Upper lobe of left lung (tissue), 6 donors: ENCODE measurements at regions not wholly inside any gene's neighbourhood (a gene's known extent, or its start where the extent isn't known, plus 50 kb on each side); places are given as distances from the start of the nearest gene placed in this dataset.

Experiments used
- ATAC-seq, 2 donors: fragments of 200-7000 bp; cut with Tn5 transposase; one replicate each; pipeline ENCODE4 v1.9.1; 2022; ENCODE audit warnings: mild to moderate bottlenecking in 2 of 2, moderate library complexity in 2 of 2; ENCODE audit not compliant: low FRiP score in 2 of 2
- DNase-seq, 2 donors: peaks; one replicate each; pipeline ENCODE4 v3.0.0-alpha.2; 2019 to 2020
- H3K27ac ChIP-seq, 4 donors: fragments of 200-600 bp; sonication (generic); one replicate each; pipeline ENCODE4 v1.5.1; 2016 to 2019
- H3K27me3 ChIP-seq, 4 donors: fragments of 200-600 bp; sonication (generic); one replicate each; pipeline ENCODE4 v1.5.1; 2017 to 2019
- H3K36me3 ChIP-seq, 4 donors: fragments of 200-600 bp; sonication (generic); one replicate each; pipeline ENCODE4 v1.5.1; 2016 to 2019
- H3K4me1 ChIP-seq, 4 donors: fragments of 200-600 bp; sonication (generic); one replicate each; pipeline ENCODE4 v1.5.1; 2018 to 2019
- H3K4me3 ChIP-seq, 4 donors: fragments of 200-600 bp; sonication (generic); one replicate each; pipeline ENCODE4 v1.5.1; 2017 to 2019; ENCODE audit warnings: mild to moderate bottlenecking in 2 of 4, moderate library complexity in 1 of 4
- H3K9me3 ChIP-seq, 4 donors: fragments of 200-600 bp; sonication (generic); one replicate each; pipeline ENCODE4 v1.5.1; 2018 to 2019
- EP300 ChIP-seq, 4 donors: sonication (generic); formaldehyde crosslinking; IDR thresholded peaks; one replicate each; pipeline ENCODE4 v1.5.1; 2017; ENCODE audit warnings: antibody characterized with exemption in 4 of 4, control low read depth in 2 of 4
- POLR2A ChIP-seq, 4 donors: fragments of 450-650 bp; IDR thresholded peaks; one replicate each; pipeline ENCODE4 v1.5.1; 2016 to 2017; ENCODE audit warnings: antibody characterized with exemption in 4 of 4, mild to moderate bottlenecking in 2 of 4
- POLR2AphosphoS5 ChIP-seq, 2 donors: sonication (generic); formaldehyde crosslinking; IDR thresholded peaks; one replicate each; pipeline ENCODE4 v1.5.1; 2017; ENCODE audit warnings: antibody characterized with exemption in 2 of 2
- WGBS, 2 donors: methylation state at CpG; one replicate each; pipeline ENCODE4 v1.1.5; 2017 to 2018; 5-methylcytosine and 5-hydroxymethylcytosine counted together
- TF ChIP-seq, protein P1 (sequence below), 6 experiments: fragments of 450-650 bp in 4 of 6; fragments of 200-600 bp in 2 of 6; sonication (generic) in 2 of 6; IDR thresholded peaks; one replicate each; pipeline ENCODE4 v1.5.1; 2016 to 2019; ENCODE audit warnings: antibody characterized with exemption in 6 of 6
- donor health status: DM: no; HTN: no; CAD: no; lungs with moderate emphysema.
- donor health status: DM: no; HTN: yes; CAD: no; lungs with severe emphysema.

DNA sequence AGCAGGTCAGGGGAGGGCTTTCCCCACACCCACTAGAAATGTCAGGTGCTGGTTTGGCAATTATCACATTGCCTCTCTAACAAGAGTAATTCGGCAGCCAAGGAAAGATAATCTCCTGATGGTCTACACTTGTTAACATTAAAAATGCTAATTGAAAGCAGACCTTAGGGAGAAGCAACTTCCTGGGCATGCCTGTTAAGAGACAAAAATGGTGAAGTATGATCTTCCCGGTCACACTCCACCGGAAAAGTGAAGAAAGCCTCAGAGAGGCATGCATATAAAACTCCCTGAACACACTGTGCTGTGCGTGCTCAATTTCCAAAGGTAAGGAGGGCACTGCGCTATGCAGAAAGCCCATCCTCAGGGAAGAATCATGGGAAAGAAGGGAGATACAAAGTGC, 244.3 kb downstream of the FAM170A start:
- DNase-seq (no peak), ATAC-seq (no peak)
- H3K36me3 ChIP-seq: no peaks in the 10 kb centered on the region
- H3K9me3 ChIP-seq: no peaks in the 10 kb centered on the region
- no peak overlapping the region for H3K27ac ChIP-seq
- TF ChIP-seq EP300 (IDR thresholded peaks at IDR 0.05) (no peak), POLR2AphosphoS5 (IDR thresholded peaks at IDR 0.05) (no peak), POLR2A (IDR thresholded peaks at IDR 0.05) (no peak)
- TF ChIP-seq, protein P1, sequence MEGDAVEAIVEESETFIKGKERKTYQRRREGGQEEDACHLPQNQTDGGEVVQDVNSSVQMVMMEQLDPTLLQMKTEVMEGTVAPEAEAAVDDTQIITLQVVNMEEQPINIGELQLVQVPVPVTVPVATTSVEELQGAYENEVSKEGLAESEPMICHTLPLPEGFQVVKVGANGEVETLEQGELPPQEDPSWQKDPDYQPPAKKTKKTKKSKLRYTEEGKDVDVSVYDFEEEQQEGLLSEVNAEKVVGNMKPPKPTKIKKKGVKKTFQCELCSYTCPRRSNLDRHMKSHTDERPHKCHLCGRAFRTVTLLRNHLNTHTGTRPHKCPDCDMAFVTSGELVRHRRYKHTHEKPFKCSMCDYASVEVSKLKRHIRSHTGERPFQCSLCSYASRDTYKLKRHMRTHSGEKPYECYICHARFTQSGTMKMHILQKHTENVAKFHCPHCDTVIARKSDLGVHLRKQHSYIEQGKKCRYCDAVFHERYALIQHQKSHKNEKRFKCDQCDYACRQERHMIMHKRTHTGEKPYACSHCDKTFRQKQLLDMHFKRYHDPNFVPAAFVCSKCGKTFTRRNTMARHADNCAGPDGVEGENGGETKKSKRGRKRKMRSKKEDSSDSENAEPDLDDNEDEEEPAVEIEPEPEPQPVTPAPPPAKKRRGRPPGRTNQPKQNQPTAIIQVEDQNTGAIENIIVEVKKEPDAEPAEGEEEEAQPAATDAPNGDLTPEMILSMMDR (IDR thresholded peaks at IDR 0.05): no peak
- no peaks in the 10 kb centered on the region for H3K27me3 ChIP-seq
- H3K4me1 ChIP-seq: no peaks in the 10 kb centered on the region
- no peak overlapping the region for H3K4me3 ChIP-seq
- WGBS, 2 donors: 84 to 86% methylated on average over 5 of the region's 5 CpGs

DNA sequence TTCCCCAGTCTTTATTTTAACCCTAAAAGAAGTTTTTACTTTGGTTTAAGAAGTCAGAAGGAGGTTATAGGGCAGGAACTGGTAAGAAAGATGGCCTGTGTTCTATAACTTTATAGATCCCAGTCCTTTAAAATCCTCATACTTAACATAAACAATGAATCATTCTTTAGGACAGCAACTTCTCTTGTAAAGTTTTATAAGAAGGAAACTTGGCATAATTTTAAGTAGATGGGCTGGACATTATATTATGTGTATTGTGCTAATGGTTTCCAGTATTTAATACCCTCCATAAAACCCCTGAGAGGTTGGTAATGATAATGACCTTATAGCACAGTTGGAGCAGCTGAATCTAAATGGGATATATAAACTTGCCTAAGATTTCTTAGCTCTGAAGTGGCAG, 247.2 kb downstream of the FAM170A start:
- no peaks in the 10 kb centered on the region for H3K27me3 ChIP-seq
- TF ChIP-seq, protein P1 (IDR thresholded peaks at IDR 0.05): no peak
- no peak for TF ChIP-seq EP300 (IDR thresholded peaks at IDR 0.05)
- TF ChIP-seq POLR2AphosphoS5 (IDR thresholded peaks at IDR 0.05): no peak
- no peak for TF ChIP-seq POLR2A (IDR thresholded peaks at IDR 0.05)
- no peak overlapping the region for H3K27ac ChIP-seq
- no peaks in the 10 kb centered on the region for H3K4me1 ChIP-seq
- H3K4me3 ChIP-seq: no peak overlapping the region
- no peaks in the 10 kb centered on the region for H3K36me3 ChIP-seq
- ATAC-seq (no peak), DNase-seq (no peak)
- no peaks in the 10 kb centered on the region for H3K9me3 ChIP-seq

DNA sequence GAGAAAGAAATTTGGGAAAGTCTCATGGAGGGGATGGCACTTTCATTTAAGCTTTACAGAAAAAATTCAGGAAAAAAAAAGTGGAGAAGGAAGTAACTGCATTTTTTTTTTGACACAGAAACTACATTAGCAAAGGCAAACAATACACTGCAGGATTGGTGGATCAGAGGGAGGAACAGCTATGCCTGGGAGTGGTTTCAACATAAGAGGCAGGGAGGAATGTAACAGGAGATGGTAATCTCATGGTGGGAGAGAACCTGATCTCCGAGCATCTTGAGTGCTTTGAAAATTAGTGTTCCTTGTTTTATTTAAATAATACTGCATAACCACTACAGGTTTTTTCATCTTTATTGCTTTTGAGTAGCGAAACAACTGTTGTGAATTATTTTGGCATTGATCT, 249.4 kb downstream of the FAM170A start:
- ATAC-seq (no peak), DNase-seq (no peak)
- WGBS, 2 donors: 54 to 56% methylated on average over 2 of the region's 2 CpGs
- Histone ChIP-seq H3K4me1 (no peaks in the 10 kb centered on the region), H3K27ac (no peak overlapping the region), H3K36me3 (no peaks in the 10 kb centered on the region), H3K27me3 (no peaks in the 10 kb centered on the region), H3K9me3 (no peaks in the 10 kb centered on the region), H3K4me3 (no peak overlapping the region)
- TF ChIP-seq POLR2A (IDR thresholded peaks at IDR 0.05) (no peak), POLR2AphosphoS5 (IDR thresholded peaks at IDR 0.05) (no peak), EP300 (IDR thresholded peaks at IDR 0.05) (no peak)
- TF ChIP-seq, protein P1 (IDR thresholded peaks at IDR 0.05): no peak

DNA sequence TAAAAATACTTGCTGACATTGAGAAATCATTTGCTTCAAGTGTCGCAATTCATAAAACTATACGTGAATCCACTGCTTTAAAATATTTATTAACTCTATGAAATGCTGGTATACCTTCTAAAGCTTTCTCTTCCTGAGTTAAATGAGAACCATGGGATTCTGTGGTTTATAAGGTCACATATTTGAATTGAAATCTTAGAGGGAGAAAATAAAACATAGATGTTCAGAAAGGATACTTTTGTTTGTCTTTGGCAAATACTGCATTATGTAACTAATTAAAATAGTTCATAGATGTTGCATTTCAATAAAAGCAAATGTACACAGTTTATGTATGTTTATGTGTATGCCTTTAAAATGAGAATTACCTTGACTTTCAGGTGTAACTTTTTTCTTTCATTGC, 250.1 kb downstream of the FAM170A start:
- DNase-seq: no peak
- H3K27me3 ChIP-seq: no peaks in the 10 kb centered on the region
- H3K4me3 ChIP-seq: no peak overlapping the region
- H3K36me3 ChIP-seq: no peaks in the 10 kb centered on the region
- H3K9me3 ChIP-seq: no peaks in the 10 kb centered on the region
- ATAC-seq: no peak
- no peaks in the 10 kb centered on the region for H3K4me1 ChIP-seq
- WGBS, 2 donors: 47 to 50% methylated on average over 2 of the region's 2 CpGs
- H3K27ac ChIP-seq: no peak overlapping the region
- TF ChIP-seq EP300 (IDR thresholded peaks at IDR 0.05) (no peak), POLR2AphosphoS5 (IDR thresholded peaks at IDR 0.05) (no peak), POLR2A (IDR thresholded peaks at IDR 0.05) (no peak)
- TF ChIP-seq, protein P1 (IDR thresholded peaks at IDR 0.05): no peak

DNA sequence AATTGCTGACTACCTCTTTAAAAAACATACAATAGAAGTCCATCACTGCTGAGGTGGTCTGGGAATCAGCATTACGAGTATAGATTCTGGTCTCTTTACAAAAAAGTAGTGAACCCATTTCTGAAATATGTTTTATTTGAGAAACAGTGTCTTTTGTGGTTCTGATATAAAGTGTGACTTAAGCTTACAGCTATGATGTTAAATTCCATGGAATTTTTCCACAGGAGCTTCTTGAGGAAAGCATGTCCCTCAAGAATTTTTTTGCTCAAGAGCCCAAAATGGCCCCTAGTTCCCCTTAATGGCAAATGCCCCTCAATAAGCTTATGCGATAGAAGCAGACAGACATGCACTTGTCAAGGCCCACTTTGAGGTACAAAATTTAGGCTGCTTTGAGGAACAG, 265.7 kb downstream of the FAM170A start:
- Histone ChIP-seq H3K9me3 (no peaks in the 10 kb centered on the region), H3K36me3 (no peaks in the 10 kb centered on the region), H3K4me3 (no peak overlapping the region), H3K4me1 (no peaks in the 10 kb centered on the region), H3K27me3 (no peaks in the 10 kb centered on the region), H3K27ac (no peak overlapping the region)
- WGBS, 2 donors: 90 to 93% methylated on average over 2 of the region's 2 CpGs
- no peak for ATAC-seq
- no peak for TF ChIP-seq POLR2A (IDR thresholded peaks at IDR 0.05)
- no peak for TF ChIP-seq POLR2AphosphoS5 (IDR thresholded peaks at IDR 0.05)
- TF ChIP-seq, protein P1 (IDR thresholded peaks at IDR 0.05): no peak
- no peak for TF ChIP-seq EP300 (IDR thresholded peaks at IDR 0.05)
- no peak for DNase-seq
